RWPE2 (cell line): ENCODE measurements at regions not wholly inside any gene's neighbourhood (a gene's known extent, or its start where the extent isn't known, plus 50 kb on each side); places are given as distances from the start of the nearest gene placed in this dataset.

Experiments
- ATAC-seq: fragments of 200-7000 bp; cut with Tn5 transposase; 3 replicates; pipeline ENCODE4 v1.9.1; 2021; ENCODE audit warnings: low read depth
- DNase-seq: peaks from one replicate; pipeline ENCODE4 v3.0.0-alpha.2; 2020; ENCODE audit warnings: low spot score
- H3K27ac ChIP-seq: fragments of 450-650 bp; 2 replicates; pipeline ENCODE4 v1.5.1; 2017; ENCODE audit warnings: mild to moderate bottlenecking; ENCODE audit not compliant: poor library complexity, severe bottlenecking
- H3K27me3 ChIP-seq: fragments of 250-450 bp; sonication (Bioruptor Pico); 2 replicates; pipeline ENCODE4 v1.5.1; 2021; ENCODE audit warnings: mild to moderate bottlenecking, moderate library complexity; ENCODE audit not compliant: insufficient read depth, poor library complexity, severe bottlenecking
- H3K36me3 ChIP-seq: fragments of 250-450 bp; sonication (Bioruptor Pico); 2 replicates; pipeline ENCODE4 v1.5.1; 2020; ENCODE audit warnings: low read depth, mild to moderate bottlenecking, moderate library complexity
- H3K4me1 ChIP-seq: fragments of 250-450 bp; sonication (Bioruptor Pico); 2 replicates; pipeline ENCODE4 v1.5.1; 2021; ENCODE audit warnings: mild to moderate bottlenecking, moderate library complexity; ENCODE audit not compliant: insufficient read depth, poor library complexity, severe bottlenecking
- H3K4me3 ChIP-seq: fragments of 250-450 bp; sonication (Bioruptor Pico); 2 replicates; pipeline ENCODE4 v1.5.1; 2021; ENCODE audit warnings: mild to moderate bottlenecking, moderate library complexity; ENCODE audit not compliant: severe bottlenecking
- H3K9me3 ChIP-seq: fragments of 250-450 bp; sonication (Bioruptor Pico); 2 replicates; pipeline ENCODE4 v1.5.1; 2021; ENCODE audit warnings: mild to moderate bottlenecking, moderate library complexity; ENCODE audit not compliant: severe bottlenecking
- CTCF ChIP-seq: fragments of 450-650 bp; IDR thresholded peaks from one replicate; pipeline ENCODE4 v1.5.1; 2017; ENCODE audit warnings: mild to moderate bottlenecking, moderate library complexity; ENCODE audit not compliant: poor library complexity, severe bottlenecking

GRCh38 chr6:166692723-166693302, 65.8 kb upstream of the RPS6KA2 start:
- Histone ChIP-seq H3K36me3 (no peaks in the 10 kb centered on the region), H3K4me3 (no peak overlapping the region), H3K27me3 (no peaks in the 10 kb centered on the region), H3K27ac (no peak overlapping the region), H3K9me3 (no peaks in the 10 kb centered on the region), H3K4me1 (peaks cover 12% of the 10 kb centered on the region)
- no peak for DNase-seq
- no peak for ATAC-seq
- TF ChIP-seq CTCF = no peak

DNA sequence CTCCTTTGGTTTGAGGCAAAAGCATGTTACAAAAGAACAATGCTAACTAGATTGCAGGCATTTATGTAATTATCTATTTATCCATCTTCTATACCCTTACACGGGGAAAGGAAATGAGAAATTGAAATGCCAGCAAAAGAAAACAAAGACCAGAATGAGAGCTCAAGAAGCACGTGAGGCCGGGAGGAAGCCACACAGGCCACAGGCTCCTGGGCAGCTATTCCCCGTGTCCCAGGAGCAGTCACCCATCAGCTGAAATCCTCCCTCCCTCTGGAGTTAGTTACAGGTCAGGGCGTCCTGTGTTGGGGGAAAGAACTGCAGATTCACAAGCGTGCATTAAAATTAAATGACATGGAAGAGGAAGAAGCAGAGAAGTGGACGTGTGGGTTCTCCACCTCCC, 64.7 kb upstream of the RPS6KA2 start:
- Histone ChIP-seq H3K36me3 (no peaks in the 10 kb centered on the region), H3K9me3 (no peaks in the 10 kb centered on the region), H3K27ac (no peak overlapping the region), H3K27me3 (no peaks in the 10 kb centered on the region), H3K4me1 (peaks cover 12% of the 10 kb centered on the region), H3K4me3 (no peak overlapping the region)
- DNase-seq (no peak), ATAC-seq (no peak)
- TF ChIP-seq CTCF = no peak

DNA sequence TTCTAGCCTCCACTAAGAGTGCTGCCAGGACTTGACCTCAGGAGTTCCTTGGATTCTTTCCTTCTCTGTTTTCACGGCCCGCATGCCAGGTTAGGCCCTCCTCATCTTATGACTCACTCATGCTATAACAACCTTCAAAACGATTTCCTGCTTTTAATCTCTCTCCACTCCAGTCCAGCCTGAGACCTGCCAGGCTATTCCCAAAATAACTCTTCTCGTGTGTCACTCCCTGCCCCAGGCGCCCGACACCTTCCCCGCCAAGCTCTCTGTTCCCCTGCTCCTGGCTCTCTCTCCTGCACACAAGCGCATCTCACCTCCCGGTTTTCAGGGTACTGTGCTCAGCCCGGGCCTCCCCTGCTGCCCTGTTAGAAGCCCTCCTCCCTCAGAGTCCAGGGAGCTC, 64.1 kb upstream of the RPS6KA2 start:
- no peak for DNase-seq
- peak; percentile 98 for ATAC-seq

GRCh38 chr6:166689687-166690086, 62.6 kb upstream of the RPS6KA2 start:
- no peak for ATAC-seq
- no peak for DNase-seq
- H3K36me3 ChIP-seq = no peaks in the 10 kb centered on the region
- no peaks in the 10 kb centered on the region for H3K27me3 ChIP-seq
- H3K9me3 ChIP-seq = no peaks in the 10 kb centered on the region
- H3K27ac ChIP-seq = no peak overlapping the region
- H3K4me1 ChIP-seq = peaks cover 12% of the 10 kb centered on the region
- no peak for TF ChIP-seq CTCF
- H3K4me3 ChIP-seq = no peak overlapping the region

More for the DNA sequence above, 64.1 kb upstream of the RPS6KA2 start:
- Histone ChIP-seq H3K9me3 (no peaks in the 10 kb centered on the region), H3K27me3 (no peaks in the 10 kb centered on the region), H3K4me1 (peaks cover 12% of the 10 kb centered on the region), H3K36me3 (no peaks in the 10 kb centered on the region), H3K27ac (no peak overlapping the region), H3K4me3 (no peak overlapping the region)
- no peak for TF ChIP-seq CTCF

DNA sequence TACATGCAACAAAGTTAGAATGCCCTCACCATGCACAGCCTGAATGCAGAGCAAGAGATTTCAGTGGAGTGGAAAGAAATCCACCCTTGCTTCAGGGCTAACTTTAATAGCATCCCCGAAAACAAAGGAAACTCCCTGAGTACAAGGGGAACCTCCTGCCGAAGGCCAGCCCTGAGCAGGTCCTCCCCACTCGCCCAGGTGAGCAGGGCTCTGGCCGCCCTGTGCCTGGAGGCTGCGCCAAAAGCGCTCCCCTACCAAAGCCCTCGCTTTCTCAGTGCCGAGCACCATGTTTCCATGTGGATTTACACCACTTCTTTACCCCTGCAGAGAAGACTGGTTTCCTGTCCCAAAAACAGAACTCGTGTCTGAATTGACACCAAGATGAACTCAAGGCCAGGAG, 61.9 kb upstream of the RPS6KA2 start:
- no peak overlapping the region for H3K27ac ChIP-seq
- TF ChIP-seq CTCF = no peak
- no peak for ATAC-seq
- peaks cover 12% of the 10 kb centered on the region for H3K4me1 ChIP-seq
- H3K4me3 ChIP-seq = no peak overlapping the region
- no peak for DNase-seq
- no peaks in the 10 kb centered on the region for H3K9me3 ChIP-seq
- no peaks in the 10 kb centered on the region for H3K36me3 ChIP-seq
- no peaks in the 10 kb centered on the region for H3K27me3 ChIP-seq
